ENCODE measurements at regions not wholly inside any gene's neighbourhood (a gene's known extent, or its start where the extent isn't known, plus 50 kb on each side); places are given as distances from the start of the nearest gene placed in this dataset.
"Not testable (repeated sequence)": the region's sequence is repeated elsewhere in the genome, so short reads cannot be mapped to it uniquely, and the experiment has no call there.

DNA sequence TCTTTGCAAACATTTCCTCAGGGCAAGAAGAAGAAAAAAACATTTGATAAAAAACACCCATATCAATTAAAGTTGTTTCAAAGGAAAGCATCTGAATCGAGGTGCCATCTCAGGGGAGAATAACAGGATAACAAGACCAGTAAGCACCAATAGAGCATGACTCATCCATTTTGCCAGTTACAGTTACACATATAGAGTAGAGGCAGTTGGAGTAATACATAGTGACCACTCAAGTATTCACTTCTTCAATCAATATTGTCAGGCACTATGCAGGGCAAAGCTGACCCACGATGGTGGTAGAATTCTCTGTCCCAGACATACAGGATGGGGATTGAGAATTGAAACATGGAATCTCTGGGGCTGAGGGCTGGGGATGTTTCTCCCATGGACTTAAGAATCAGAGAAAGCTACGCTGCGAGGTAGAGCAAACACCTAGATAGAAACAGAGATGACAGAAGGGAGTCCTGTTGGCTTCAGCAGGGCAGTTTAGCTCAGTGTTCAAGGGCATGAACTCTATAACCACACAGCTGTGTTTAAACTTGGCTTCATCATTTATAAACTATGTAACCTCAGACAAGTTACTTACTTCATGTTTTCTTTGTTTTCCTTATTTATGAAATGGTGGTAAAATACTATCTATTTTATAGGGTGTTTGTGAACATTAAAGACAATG, 186.4 kb upstream of the NANOGP8 start:
- H3K9me3 Mint-ChIP-seq (ENCODE audit: low read depth) = peaks cover 13% of the 10 kb centered on the region
- TF ChIP-seq, protein P1, sequence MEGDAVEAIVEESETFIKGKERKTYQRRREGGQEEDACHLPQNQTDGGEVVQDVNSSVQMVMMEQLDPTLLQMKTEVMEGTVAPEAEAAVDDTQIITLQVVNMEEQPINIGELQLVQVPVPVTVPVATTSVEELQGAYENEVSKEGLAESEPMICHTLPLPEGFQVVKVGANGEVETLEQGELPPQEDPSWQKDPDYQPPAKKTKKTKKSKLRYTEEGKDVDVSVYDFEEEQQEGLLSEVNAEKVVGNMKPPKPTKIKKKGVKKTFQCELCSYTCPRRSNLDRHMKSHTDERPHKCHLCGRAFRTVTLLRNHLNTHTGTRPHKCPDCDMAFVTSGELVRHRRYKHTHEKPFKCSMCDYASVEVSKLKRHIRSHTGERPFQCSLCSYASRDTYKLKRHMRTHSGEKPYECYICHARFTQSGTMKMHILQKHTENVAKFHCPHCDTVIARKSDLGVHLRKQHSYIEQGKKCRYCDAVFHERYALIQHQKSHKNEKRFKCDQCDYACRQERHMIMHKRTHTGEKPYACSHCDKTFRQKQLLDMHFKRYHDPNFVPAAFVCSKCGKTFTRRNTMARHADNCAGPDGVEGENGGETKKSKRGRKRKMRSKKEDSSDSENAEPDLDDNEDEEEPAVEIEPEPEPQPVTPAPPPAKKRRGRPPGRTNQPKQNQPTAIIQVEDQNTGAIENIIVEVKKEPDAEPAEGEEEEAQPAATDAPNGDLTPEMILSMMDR (IDR thresholded peaks at IDR 0.05) = no peak
- H3K36me3 Mint-ChIP-seq (ENCODE audit: low read depth) = peaks cover 1% of the 10 kb centered on the region
- H3K27me3 Mint-ChIP-seq (ENCODE audit: low read depth) = no peaks in the 10 kb centered on the region
- H3K4me3 Mint-ChIP-seq (ENCODE audit: unreplicated experiment) = no peak overlapping the region
- DNase-seq (ENCODE audit: low spot score) = no peak
- H3K4me1 Mint-ChIP-seq (ENCODE audit: low read depth) = no peaks in the 10 kb centered on the region
- H3K27ac Mint-ChIP-seq (ENCODE audit: unreplicated experiment) = no peak overlapping the region

DNA sequence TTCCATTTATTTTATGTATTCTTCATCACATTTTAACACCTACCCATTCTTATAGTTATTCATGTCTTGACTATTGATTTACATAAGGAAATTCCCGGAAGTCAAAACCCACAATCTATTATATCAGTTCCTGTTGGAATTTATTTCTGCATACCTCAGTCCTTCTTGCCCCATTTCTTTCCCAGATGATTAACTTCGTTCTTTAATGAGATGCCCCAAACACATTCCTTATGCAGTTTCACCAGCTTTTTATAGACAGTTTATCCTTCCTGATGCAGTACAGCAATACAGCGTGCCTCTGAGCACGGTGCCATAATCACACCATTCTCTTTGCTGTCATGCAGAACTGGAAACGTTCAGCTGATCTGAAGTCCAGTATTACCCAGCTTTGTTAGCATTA, 175.8 kb upstream of the NANOGP8 start:
- TF ChIP-seq, protein P1 (IDR thresholded peaks at IDR 0.05) = no peak
- no peaks in the 10 kb centered on the region for H3K27me3 Mint-ChIP-seq (ENCODE audit: low read depth)
- no peaks in the 10 kb centered on the region for H3K36me3 Mint-ChIP-seq (ENCODE audit: low read depth)
- no peaks in the 10 kb centered on the region for H3K9me3 Mint-ChIP-seq (ENCODE audit: low read depth)
- no peak for DNase-seq (ENCODE audit: low spot score)
- no peak overlapping the region for H3K27ac Mint-ChIP-seq (ENCODE audit: unreplicated experiment)
- H3K4me1 Mint-ChIP-seq (ENCODE audit: low read depth) = peaks cover 5% of the 10 kb centered on the region
- H3K4me3 Mint-ChIP-seq (ENCODE audit: unreplicated experiment) = no peak overlapping the region

DNA sequence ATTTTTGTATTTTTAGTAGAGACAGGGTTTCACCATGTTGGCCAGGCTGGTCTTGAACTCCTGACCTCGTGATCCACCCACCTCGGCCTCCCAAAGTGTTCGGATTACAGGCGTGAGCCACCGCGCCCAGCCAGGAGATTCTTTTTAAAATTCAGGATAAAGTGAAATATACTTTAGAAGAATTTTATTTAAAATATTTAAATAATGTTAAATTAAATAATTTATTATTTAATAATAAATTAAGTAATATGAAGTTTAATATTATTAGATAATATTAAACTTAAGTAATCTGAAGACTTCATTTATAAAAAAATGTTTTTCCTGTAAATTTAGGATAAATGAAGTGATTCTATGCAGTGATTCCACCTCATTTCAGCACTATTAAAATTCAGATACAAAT, 175.2 kb upstream of the NANOGP8 start:
- not testable (repeated sequence) for H3K36me3 Mint-ChIP-seq (ENCODE audit: low read depth); H3K27me3 Mint-ChIP-seq (ENCODE audit: low read depth); H3K27ac Mint-ChIP-seq (ENCODE audit: unreplicated experiment); H3K9me3 Mint-ChIP-seq (ENCODE audit: low read depth); H3K4me1 Mint-ChIP-seq (ENCODE audit: low read depth); H3K4me3 Mint-ChIP-seq (ENCODE audit: unreplicated experiment); DNase-seq (ENCODE audit: low spot score)

DNA sequence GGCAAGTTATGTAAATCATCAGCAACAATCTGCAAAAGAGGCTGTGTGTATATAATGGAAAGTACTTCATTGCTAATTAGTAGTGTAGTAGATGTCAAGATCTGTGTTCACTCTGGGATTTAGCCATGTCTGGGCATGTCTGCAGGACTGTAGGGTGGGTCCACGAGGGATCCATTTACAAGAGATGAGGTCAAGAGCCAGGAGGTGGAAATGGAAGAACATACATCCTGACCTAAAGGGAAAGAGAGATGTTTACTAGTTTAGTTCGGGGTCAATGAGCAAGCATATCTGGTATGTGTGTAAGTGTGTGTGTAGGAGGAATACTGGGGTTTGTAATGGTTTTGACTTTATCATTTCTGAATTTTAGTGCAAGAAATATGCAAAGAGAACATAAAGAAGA, 171.5 kb upstream of the NANOGP8 start:
- Mint-ChIP-seq H3K4me3 (ENCODE audit: unreplicated experiment) (no peak overlapping the region), H3K27ac (ENCODE audit: unreplicated experiment) (no peak overlapping the region), H3K36me3 (ENCODE audit: low read depth) (no peaks in the 10 kb centered on the region), H3K4me1 (ENCODE audit: low read depth) (peaks cover 5% of the 10 kb centered on the region), H3K27me3 (ENCODE audit: low read depth) (no peaks in the 10 kb centered on the region), H3K9me3 (ENCODE audit: low read depth) (no peaks in the 10 kb centered on the region)
- no peak for DNase-seq (ENCODE audit: low spot score)
- TF ChIP-seq, protein P1 (IDR thresholded peaks at IDR 0.05) = no peak

DNA sequence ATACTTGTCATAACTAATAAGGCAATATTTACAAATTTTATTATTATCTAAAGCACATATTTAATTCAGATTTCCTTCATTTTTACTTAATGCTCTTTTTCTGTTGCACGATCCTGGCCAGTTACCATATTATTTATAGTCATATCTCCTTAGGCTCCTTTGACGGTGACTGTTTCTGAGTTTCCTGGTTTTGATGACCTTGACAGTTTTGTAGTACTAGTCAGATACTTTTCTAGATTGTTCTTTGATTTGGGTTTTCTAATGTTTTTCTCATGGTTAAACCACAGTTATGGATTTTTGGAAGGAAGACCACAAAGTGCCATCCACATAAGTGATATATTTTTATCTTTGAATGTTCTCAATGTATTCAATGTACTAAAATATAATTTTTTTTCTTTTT, 171.0 kb upstream of the NANOGP8 start:
- Mint-ChIP-seq H3K27ac (ENCODE audit: unreplicated experiment) (no peak overlapping the region), H3K36me3 (ENCODE audit: low read depth) (no peaks in the 10 kb centered on the region), H3K4me1 (ENCODE audit: low read depth) (peaks cover 5% of the 10 kb centered on the region), H3K4me3 (ENCODE audit: unreplicated experiment) (no peak overlapping the region), H3K9me3 (ENCODE audit: low read depth) (no peaks in the 10 kb centered on the region), H3K27me3 (ENCODE audit: low read depth) (no peaks in the 10 kb centered on the region)
- no peak for DNase-seq (ENCODE audit: low spot score)
- TF ChIP-seq, protein P1 (IDR thresholded peaks at IDR 0.05) = no peak

DNA sequence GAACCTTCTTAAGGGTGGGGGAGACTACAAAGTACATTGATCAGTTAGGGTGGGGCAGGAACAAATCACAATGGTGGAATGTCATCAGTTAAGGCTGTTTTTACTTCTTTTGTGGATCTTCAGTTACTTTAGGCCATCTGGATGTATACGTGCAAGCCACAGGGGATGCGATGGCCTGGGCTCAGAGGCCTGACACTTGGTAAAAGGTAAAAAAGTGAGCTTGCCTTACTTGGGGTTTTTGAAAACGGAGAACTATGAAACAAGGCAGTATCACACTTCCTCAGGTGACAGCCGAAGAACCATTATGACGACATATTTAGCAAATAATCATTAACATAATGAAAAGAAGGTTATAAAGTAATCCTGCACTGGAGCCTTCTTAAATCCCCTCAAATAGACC, 169.8 kb upstream of the NANOGP8 start:
- H3K36me3 Mint-ChIP-seq (ENCODE audit: low read depth); H3K4me1 Mint-ChIP-seq (ENCODE audit: low read depth); H3K9me3 Mint-ChIP-seq (ENCODE audit: low read depth); H3K4me3 Mint-ChIP-seq (ENCODE audit: unreplicated experiment); DNase-seq (ENCODE audit: low spot score); H3K27me3 Mint-ChIP-seq (ENCODE audit: low read depth); H3K27ac Mint-ChIP-seq (ENCODE audit: unreplicated experiment): not testable (repeated sequence)
